ENCODE measurements at regions not wholly inside any gene's neighbourhood (a gene's known extent, or its start where the extent isn't known, plus 50 kb on each side); places are given as distances from the start of the nearest gene placed in this dataset.

GRCh38 chr4:153931804-153932203, 142.9 kb upstream of the SFRP2 start:
- no peak for TF ChIP-seq EZH2 (IDR thresholded peaks at IDR 0.05; ENCODE audit: low read depth)
- no peak for TF ChIP-seq CTCF (conservative IDR thresholded peaks at IDR 0.05)
